Panc1 (cell line): ENCODE measurements at regions not wholly inside any gene's neighbourhood (a gene's known extent, or its start where the extent isn't known, plus 50 kb on each side); places are given as distances from the start of the nearest gene placed in this dataset.

Source experiments
- SIN3A ChIP-seq: IDR thresholded peaks from 2 replicates; pipeline ENCODE4 v1.6.1; 2012; ENCODE audit warnings: low read depth, mild to moderate bottlenecking, low read length, moderate library complexity, borderline replicate concordance; ENCODE audit not compliant: insufficient read depth
- TF ChIP-seq, protein P1 (sequence below): fragments of 450-650 bp; IDR thresholded peaks from 2 replicates; pipeline ENCODE4 v1.5.1; 2017; ENCODE audit warnings: mild to moderate bottlenecking
- TF ChIP-seq, protein P2 (sequence below), 2 experiments: IDR thresholded peaks; 2 replicates each; pipeline ENCODE4 v1.6.1; 2011 to 2012; ENCODE audit warnings: low read depth in 2 of 2, control low read depth in 1 of 2, low read length in 1 of 2, mild to moderate bottlenecking in 1 of 2, moderate library complexity in 1 of 2; ENCODE audit not compliant: insufficient read depth in 1 of 2

DNA sequence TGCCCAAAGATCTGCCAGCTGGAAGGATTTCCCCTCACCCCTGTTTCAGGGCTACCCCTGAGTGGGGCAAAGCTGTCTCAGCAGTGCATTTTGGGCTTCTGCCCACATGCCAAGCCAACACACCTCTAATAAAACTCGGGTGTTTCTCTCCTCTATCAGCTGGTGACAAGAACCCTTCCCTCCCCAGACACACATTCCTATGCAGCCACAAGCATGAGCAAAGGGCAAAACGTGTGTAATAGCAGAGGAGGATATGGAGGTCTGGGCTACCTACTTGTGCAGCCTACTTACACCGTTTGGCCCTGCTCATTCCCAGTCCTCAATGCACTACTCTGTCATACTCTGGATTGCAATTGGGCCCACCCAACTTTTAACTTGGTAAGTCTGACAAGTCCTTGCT is 101.3 kb downstream of the IYD start:
- TF ChIP-seq SIN3A = no peak
- TF ChIP-seq, protein P1, sequence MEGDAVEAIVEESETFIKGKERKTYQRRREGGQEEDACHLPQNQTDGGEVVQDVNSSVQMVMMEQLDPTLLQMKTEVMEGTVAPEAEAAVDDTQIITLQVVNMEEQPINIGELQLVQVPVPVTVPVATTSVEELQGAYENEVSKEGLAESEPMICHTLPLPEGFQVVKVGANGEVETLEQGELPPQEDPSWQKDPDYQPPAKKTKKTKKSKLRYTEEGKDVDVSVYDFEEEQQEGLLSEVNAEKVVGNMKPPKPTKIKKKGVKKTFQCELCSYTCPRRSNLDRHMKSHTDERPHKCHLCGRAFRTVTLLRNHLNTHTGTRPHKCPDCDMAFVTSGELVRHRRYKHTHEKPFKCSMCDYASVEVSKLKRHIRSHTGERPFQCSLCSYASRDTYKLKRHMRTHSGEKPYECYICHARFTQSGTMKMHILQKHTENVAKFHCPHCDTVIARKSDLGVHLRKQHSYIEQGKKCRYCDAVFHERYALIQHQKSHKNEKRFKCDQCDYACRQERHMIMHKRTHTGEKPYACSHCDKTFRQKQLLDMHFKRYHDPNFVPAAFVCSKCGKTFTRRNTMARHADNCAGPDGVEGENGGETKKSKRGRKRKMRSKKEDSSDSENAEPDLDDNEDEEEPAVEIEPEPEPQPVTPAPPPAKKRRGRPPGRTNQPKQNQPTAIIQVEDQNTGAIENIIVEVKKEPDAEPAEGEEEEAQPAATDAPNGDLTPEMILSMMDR = no peak
- TF ChIP-seq, protein P2, sequence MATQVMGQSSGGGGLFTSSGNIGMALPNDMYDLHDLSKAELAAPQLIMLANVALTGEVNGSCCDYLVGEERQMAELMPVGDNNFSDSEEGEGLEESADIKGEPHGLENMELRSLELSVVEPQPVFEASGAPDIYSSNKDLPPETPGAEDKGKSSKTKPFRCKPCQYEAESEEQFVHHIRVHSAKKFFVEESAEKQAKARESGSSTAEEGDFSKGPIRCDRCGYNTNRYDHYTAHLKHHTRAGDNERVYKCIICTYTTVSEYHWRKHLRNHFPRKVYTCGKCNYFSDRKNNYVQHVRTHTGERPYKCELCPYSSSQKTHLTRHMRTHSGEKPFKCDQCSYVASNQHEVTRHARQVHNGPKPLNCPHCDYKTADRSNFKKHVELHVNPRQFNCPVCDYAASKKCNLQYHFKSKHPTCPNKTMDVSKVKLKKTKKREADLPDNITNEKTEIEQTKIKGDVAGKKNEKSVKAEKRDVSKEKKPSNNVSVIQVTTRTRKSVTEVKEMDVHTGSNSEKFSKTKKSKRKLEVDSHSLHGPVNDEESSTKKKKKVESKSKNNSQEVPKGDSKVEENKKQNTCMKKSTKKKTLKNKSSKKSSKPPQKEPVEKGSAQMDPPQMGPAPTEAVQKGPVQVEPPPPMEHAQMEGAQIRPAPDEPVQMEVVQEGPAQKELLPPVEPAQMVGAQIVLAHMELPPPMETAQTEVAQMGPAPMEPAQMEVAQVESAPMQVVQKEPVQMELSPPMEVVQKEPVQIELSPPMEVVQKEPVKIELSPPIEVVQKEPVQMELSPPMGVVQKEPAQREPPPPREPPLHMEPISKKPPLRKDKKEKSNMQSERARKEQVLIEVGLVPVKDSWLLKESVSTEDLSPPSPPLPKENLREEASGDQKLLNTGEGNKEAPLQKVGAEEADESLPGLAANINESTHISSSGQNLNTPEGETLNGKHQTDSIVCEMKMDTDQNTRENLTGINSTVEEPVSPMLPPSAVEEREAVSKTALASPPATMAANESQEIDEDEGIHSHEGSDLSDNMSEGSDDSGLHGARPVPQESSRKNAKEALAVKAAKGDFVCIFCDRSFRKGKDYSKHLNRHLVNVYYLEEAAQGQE (IDR thresholded peaks at IDR 0.05; ENCODE audit: insufficient read depth in 1 of 2, low read depth in 2 of 2, low read length in 1 of 2) = no peak
